ENCODE measurements at regions not wholly inside any gene's neighbourhood (a gene's known extent, or its start where the extent isn't known, plus 50 kb on each side); places are given as distances from the start of the nearest gene placed in this dataset.
A peak's percentile ranks its signal among the peaks of the same experiment; 100 is the strongest.

DNA sequence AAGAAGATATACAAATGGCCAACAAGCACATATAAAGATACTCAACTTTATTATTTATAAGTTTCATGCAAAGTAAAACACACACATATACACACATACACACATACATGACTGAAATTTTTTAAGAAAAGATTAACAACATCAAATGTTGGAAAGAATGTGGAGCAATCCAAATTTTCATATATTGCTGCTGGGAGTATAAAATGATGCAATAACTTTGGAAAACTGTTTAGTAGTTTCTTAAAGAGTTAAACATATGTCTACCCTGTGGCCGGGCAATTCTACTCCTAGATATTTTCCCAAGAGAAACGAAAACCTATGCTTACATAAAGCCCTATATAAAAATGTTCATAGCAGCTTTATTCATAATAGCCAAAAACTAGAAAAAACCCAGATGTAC, 99.8 kb upstream of the NR4A3 start:
- Histone ChIP-seq H3K4me1 (ENCODE audit: control insufficient read depth in 3 of 3, insufficient read depth in 2 of 3, low read depth in 1 of 3, low read length in 2 of 3) (no peaks in the 10 kb centered on the region), H3K9me3 (ENCODE audit: control insufficient read depth in 2 of 2, insufficient read depth in 1 of 2, low read depth in 1 of 2, low read length in 1 of 2) (no peaks in the 10 kb centered on the region), H3K4me3 (ENCODE audit: low read depth in 1 of 3, low read length in 3 of 3) (no peak overlapping the region), H3K36me3 (ENCODE audit: control insufficient read depth in 3 of 3, insufficient read depth in 2 of 3, low read depth in 1 of 3, low read length in 3 of 3) (no peaks in the 10 kb centered on the region), H3K27me3 (ENCODE audit: control insufficient read depth in 3 of 3, insufficient read depth in 3 of 3, low read length in 3 of 3) (no peaks in the 10 kb centered on the region), H3K27ac (ENCODE audit: low read depth in 1 of 3, low read length in 2 of 3) (no peak overlapping the region)
- no peak for FAIRE-seq
- WGBS, 3 donors: 71 to 86% (median 74%) methylated on average over 2 of the region's 2 CpGs
- no peak for DNase-seq

DNA sequence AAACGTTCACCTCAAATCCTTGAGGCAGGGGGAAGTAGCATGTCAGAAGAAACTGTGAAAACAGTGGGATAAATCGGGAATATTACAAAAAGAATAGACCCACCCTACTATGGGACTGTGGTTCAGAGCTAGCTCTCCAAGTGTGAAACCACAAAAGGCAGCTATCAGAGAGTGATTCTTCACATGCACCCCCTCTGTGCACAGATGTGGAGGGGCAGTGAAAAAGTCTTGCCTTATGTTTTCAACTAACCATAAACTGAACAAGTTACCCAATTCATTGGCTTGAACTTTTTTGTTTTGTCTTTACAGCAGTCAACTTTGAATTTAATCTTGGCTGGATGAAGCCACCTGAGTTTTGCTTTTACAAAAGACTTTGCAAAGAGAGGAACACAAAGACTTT, 98.8 kb upstream of the NR4A3 start:
- Histone ChIP-seq H3K36me3 (ENCODE audit: control insufficient read depth in 3 of 3, insufficient read depth in 2 of 3, low read depth in 1 of 3, low read length in 3 of 3) (no peaks in the 10 kb centered on the region), H3K4me1 (ENCODE audit: control insufficient read depth in 3 of 3, insufficient read depth in 2 of 3, low read depth in 1 of 3, low read length in 2 of 3) (no peaks in the 10 kb centered on the region), H3K9me3 (ENCODE audit: control insufficient read depth in 2 of 2, insufficient read depth in 1 of 2, low read depth in 1 of 2, low read length in 1 of 2) (no peaks in the 10 kb centered on the region), H3K27me3 (ENCODE audit: control insufficient read depth in 3 of 3, insufficient read depth in 3 of 3, low read length in 3 of 3) (no peaks in the 10 kb centered on the region), H3K27ac (ENCODE audit: low read depth in 1 of 3, low read length in 2 of 3) (no peak overlapping the region), H3K4me3 (ENCODE audit: low read depth in 1 of 3, low read length in 3 of 3) (no peak overlapping the region)
- no peak for FAIRE-seq
- WGBS, 3 donors: 39 to 46% (median 43%) methylated on average over 2 of the region's 2 CpGs
- peak in 1 of 2 donors; percentile 2 for DNase-seq

DNA sequence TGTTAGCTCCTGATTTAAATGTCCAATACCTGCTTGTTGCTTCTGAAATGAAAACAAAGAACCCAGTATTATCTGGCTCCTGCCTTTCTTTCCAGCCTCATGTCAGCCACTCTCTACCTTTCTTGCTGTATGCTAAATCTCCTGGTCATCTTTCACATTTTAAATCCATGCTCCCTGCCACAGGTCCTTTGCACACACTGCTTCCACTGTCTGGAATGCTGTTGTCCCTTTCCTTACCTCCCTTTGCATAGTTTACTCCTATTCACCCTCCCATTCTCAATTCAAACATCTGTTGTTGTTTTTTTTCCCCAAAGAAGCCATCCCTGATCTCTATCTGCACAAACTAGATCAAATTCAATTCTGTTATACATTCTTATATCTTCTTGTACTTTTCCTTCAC, 97.0 kb upstream of the NR4A3 start:
- no peaks in the 10 kb centered on the region for H3K9me3 ChIP-seq (ENCODE audit: control insufficient read depth in 2 of 2, insufficient read depth in 1 of 2, low read depth in 1 of 2, low read length in 1 of 2)
- H3K4me3 ChIP-seq (ENCODE audit: low read depth in 1 of 3, low read length in 3 of 3): no peak overlapping the region
- H3K4me1 ChIP-seq (ENCODE audit: control insufficient read depth in 3 of 3, insufficient read depth in 2 of 3, low read depth in 1 of 3, low read length in 2 of 3): no peaks in the 10 kb centered on the region
- DNase-seq (no peak), FAIRE-seq (no peak)
- H3K27ac ChIP-seq (ENCODE audit: low read depth in 1 of 3, low read length in 2 of 3): no peak overlapping the region
- no peaks in the 10 kb centered on the region for H3K36me3 ChIP-seq (ENCODE audit: control insufficient read depth in 3 of 3, insufficient read depth in 2 of 3, low read depth in 1 of 3, low read length in 3 of 3)
- no peaks in the 10 kb centered on the region for H3K27me3 ChIP-seq (ENCODE audit: control insufficient read depth in 3 of 3, insufficient read depth in 3 of 3, low read length in 3 of 3)

GRCh38 chr9:99725852-99726251, 95.8 kb upstream of the NR4A3 start:
- H3K27me3 ChIP-seq (ENCODE audit: control insufficient read depth in 3 of 3, insufficient read depth in 3 of 3, low read length in 3 of 3): no peaks in the 10 kb centered on the region
- H3K4me3 ChIP-seq (ENCODE audit: low read depth in 1 of 3, low read length in 3 of 3): no peak overlapping the region
- H3K9me3 ChIP-seq (ENCODE audit: control insufficient read depth in 2 of 2, insufficient read depth in 1 of 2, low read depth in 1 of 2, low read length in 1 of 2): no peaks in the 10 kb centered on the region
- DNase-seq (no peak), FAIRE-seq (no peak)
- H3K4me1 ChIP-seq (ENCODE audit: control insufficient read depth in 3 of 3, insufficient read depth in 2 of 3, low read depth in 1 of 3, low read length in 2 of 3): no peaks in the 10 kb centered on the region
- H3K36me3 ChIP-seq (ENCODE audit: control insufficient read depth in 3 of 3, insufficient read depth in 2 of 3, low read depth in 1 of 3, low read length in 3 of 3): no peaks in the 10 kb centered on the region
- H3K27ac ChIP-seq (ENCODE audit: low read depth in 1 of 3, low read length in 2 of 3): no peak overlapping the region

DNA sequence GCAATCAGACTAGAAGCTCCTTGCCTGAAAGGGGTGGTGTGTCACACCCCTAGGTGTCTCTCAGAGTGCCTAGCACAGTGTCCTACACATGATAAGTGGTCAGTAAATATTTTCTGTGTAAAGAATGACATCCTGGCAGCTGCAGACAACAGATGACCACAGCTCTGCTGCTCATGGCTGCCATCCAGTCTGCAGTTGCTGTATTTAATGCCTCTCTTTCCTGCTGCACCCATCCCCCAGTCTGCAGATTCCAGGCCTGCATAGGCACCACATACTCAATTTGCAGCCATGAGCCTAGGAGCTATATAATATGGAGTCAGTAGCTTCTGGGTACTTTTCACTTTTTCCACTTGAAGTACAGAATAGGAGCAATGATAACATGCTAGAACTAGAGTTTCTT, 94.9 kb upstream of the NR4A3 start:
- Histone ChIP-seq H3K27me3 (ENCODE audit: control insufficient read depth in 3 of 3, insufficient read depth in 3 of 3, low read length in 3 of 3) (no peaks in the 10 kb centered on the region), H3K4me3 (ENCODE audit: low read depth in 1 of 3, low read length in 3 of 3) (no peak overlapping the region), H3K9me3 (ENCODE audit: control insufficient read depth in 2 of 2, insufficient read depth in 1 of 2, low read depth in 1 of 2, low read length in 1 of 2) (no peaks in the 10 kb centered on the region), H3K4me1 (ENCODE audit: control insufficient read depth in 3 of 3, insufficient read depth in 2 of 3, low read depth in 1 of 3, low read length in 2 of 3) (no peaks in the 10 kb centered on the region), H3K36me3 (ENCODE audit: control insufficient read depth in 3 of 3, insufficient read depth in 2 of 3, low read depth in 1 of 3, low read length in 3 of 3) (no peaks in the 10 kb centered on the region), H3K27ac (ENCODE audit: low read depth in 1 of 3, low read length in 2 of 3) (no peak overlapping the region)
- DNase-seq: no peak
- no peak for FAIRE-seq

GRCh38 chr9:99730062-99730461, 91.6 kb upstream of the NR4A3 start:
- FAIRE-seq: no peak
- 65 to 82% (median 80%) methylated on average over 2 of the region's 2 CpGs for WGBS, 3 donors

DNA sequence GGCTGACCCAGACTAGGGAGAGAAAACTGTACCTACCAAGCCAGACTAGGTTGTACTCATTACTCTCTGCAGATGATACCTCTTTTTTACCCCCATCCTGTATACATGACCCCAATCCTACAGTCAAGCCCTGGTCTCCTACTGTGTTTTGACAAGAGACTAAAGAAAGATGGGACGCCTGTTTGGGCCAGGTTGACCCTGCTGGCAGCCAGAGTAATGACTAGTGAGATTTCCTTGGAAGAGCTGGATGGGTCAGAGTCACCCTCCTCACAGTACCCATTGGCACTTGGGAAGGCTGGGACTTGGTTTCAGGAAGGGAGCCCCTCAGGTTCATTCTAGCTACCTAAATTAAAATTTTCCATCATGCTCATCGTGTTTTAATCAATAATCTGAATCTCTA, 89.7 kb upstream of the NR4A3 start:
- no peak for DNase-seq
- H3K4me1 ChIP-seq (ENCODE audit: control insufficient read depth in 3 of 3, insufficient read depth in 2 of 3, low read depth in 1 of 3, low read length in 2 of 3): no peaks in the 10 kb centered on the region
- no peaks in the 10 kb centered on the region for H3K27me3 ChIP-seq (ENCODE audit: control insufficient read depth in 3 of 3, insufficient read depth in 3 of 3, low read length in 3 of 3)
- no peak overlapping the region for H3K27ac ChIP-seq (ENCODE audit: low read depth in 1 of 3, low read length in 2 of 3)
- no peaks in the 10 kb centered on the region for H3K36me3 ChIP-seq (ENCODE audit: control insufficient read depth in 3 of 3, insufficient read depth in 2 of 3, low read depth in 1 of 3, low read length in 3 of 3)
- no peak for FAIRE-seq
- H3K9me3 ChIP-seq (ENCODE audit: control insufficient read depth in 2 of 2, insufficient read depth in 1 of 2, low read depth in 1 of 2, low read length in 1 of 2): no peaks in the 10 kb centered on the region
- WGBS, 3 donors: 53 to 82% (median 76%) methylated on average over 2 of the region's 2 CpGs
- H3K4me3 ChIP-seq (ENCODE audit: low read depth in 1 of 3, low read length in 3 of 3): no peak overlapping the region

More at GRCh38 chr9:99730062-99730461, 91.6 kb upstream of the NR4A3 start:
- H3K36me3 ChIP-seq (ENCODE audit: control insufficient read depth in 3 of 3, insufficient read depth in 2 of 3, low read depth in 1 of 3, low read length in 3 of 3): no peaks in the 10 kb centered on the region
- H3K9me3 ChIP-seq (ENCODE audit: control insufficient read depth in 2 of 2, insufficient read depth in 1 of 2, low read depth in 1 of 2, low read length in 1 of 2): no peaks in the 10 kb centered on the region
- no peaks in the 10 kb centered on the region for H3K27me3 ChIP-seq (ENCODE audit: control insufficient read depth in 3 of 3, insufficient read depth in 3 of 3, low read length in 3 of 3)
- H3K4me1 ChIP-seq (ENCODE audit: control insufficient read depth in 3 of 3, insufficient read depth in 2 of 3, low read depth in 1 of 3, low read length in 2 of 3): no peaks in the 10 kb centered on the region
- no peak overlapping the region for H3K27ac ChIP-seq (ENCODE audit: low read depth in 1 of 3, low read length in 2 of 3)
- H3K4me3 ChIP-seq (ENCODE audit: low read depth in 1 of 3, low read length in 3 of 3): no peak overlapping the region
- no peak for DNase-seq

DNA sequence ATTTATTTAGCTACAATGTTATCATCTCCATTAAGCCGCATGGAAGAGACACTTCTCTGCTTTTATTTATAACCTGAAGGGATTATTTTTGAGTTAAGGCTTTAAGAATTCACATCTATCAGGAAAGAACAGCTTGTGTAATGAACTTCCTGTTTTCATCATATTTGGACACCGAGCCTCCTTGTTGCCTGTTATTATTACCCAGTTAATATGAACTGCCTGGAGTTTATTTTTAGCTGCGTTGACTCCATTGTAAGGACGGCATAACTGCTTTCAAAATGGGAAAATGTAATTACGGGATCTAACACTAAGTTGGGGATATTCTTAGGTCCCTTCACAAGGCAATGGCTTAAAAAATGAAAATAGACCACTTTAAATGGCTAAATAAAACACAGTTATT, 89.0 kb upstream of the NR4A3 start:
- Histone ChIP-seq H3K27ac (ENCODE audit: low read depth in 1 of 3, low read length in 2 of 3) (no peak overlapping the region), H3K4me1 (ENCODE audit: control insufficient read depth in 3 of 3, insufficient read depth in 2 of 3, low read depth in 1 of 3, low read length in 2 of 3) (no peaks in the 10 kb centered on the region), H3K27me3 (ENCODE audit: control insufficient read depth in 3 of 3, insufficient read depth in 3 of 3, low read length in 3 of 3) (no peaks in the 10 kb centered on the region), H3K4me3 (ENCODE audit: low read depth in 1 of 3, low read length in 3 of 3) (no peak overlapping the region), H3K36me3 (ENCODE audit: control insufficient read depth in 3 of 3, insufficient read depth in 2 of 3, low read depth in 1 of 3, low read length in 3 of 3) (no peaks in the 10 kb centered on the region), H3K9me3 (ENCODE audit: control insufficient read depth in 2 of 2, insufficient read depth in 1 of 2, low read depth in 1 of 2, low read length in 1 of 2) (no peaks in the 10 kb centered on the region)
- 38 to 74% (median 69%) methylated on average over 5 of the region's 5 CpGs for WGBS, 3 donors
- no peak for DNase-seq
- FAIRE-seq: no peak

DNA sequence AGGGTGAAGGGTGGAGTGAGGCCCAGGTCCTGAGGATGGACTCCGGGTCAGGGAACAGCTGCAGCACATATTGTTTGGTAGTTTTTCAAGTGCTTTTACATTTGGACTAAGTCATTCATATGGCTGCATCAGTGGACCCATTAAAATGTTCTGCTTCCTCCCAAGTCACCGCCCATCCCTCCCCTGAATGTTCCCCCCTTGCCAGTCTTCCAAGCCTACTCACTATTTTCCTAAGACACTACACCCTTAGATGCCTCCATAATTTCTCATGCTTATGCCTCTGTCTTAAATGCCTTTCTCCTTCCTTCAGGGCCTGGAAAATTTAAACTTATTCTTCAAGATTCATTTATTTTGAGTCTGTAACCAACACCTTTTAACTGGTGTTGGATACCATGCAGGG, 86.6 kb upstream of the NR4A3 start:
- Histone ChIP-seq H3K27ac (ENCODE audit: low read depth in 1 of 3, low read length in 2 of 3) (no peak overlapping the region), H3K4me3 (ENCODE audit: low read depth in 1 of 3, low read length in 3 of 3) (no peak overlapping the region), H3K27me3 (ENCODE audit: control insufficient read depth in 3 of 3, insufficient read depth in 3 of 3, low read length in 3 of 3) (no peaks in the 10 kb centered on the region), H3K4me1 (ENCODE audit: control insufficient read depth in 3 of 3, insufficient read depth in 2 of 3, low read depth in 1 of 3, low read length in 2 of 3) (no peaks in the 10 kb centered on the region), H3K36me3 (ENCODE audit: control insufficient read depth in 3 of 3, insufficient read depth in 2 of 3, low read depth in 1 of 3, low read length in 3 of 3) (no peaks in the 10 kb centered on the region), H3K9me3 (ENCODE audit: control insufficient read depth in 2 of 2, insufficient read depth in 1 of 2, low read depth in 1 of 2, low read length in 1 of 2) (no peaks in the 10 kb centered on the region)
- WGBS, 3 donors: 86 to 96% (median 87%) methylated on average over 2 of the region's 2 CpGs
- no peak for DNase-seq
- FAIRE-seq: no peak
